H1 (cell line): ENCODE measurements at regions not wholly inside any gene's neighbourhood (a gene's known extent, or its start where the extent isn't known, plus 50 kb on each side); places are given as distances from the start of the nearest gene placed in this dataset.

ENCODE experiments used
- EGR1 ChIP-seq: IDR thresholded peaks from 2 replicates; pipeline ENCODE4 v1.6.1; 2011; ENCODE audit warnings: low read depth, low read length, borderline replicate concordance
- EZH2 ChIP-seq: fragments of 200-600 bp; sonication (generic); IDR thresholded peaks from 2 replicates; pipeline ENCODE4 v1.7.1; 2012; ENCODE audit warnings: low read depth, mild to moderate bottlenecking, moderate library complexity, low read length, inconsistent platforms; ENCODE audit not compliant: severe bottlenecking

DNA sequence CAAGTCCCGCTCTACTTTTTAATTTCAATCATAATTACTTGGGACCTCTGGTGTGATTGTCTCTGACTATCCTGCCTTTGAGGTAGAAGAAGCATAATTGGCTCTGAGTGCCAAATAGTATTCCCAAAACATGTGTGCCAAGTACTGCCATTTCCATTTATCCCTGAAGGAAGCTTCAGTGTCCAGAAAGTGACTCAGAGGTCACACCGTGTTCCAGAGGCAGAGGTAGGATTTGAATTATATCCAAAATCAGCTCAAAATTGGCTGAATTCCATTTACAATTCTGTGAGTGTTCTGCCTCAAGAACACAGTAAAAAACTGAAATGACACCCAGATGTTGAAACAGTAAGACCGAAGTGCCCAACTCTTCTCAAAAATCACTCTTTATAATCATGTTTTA, 255.3 kb downstream of the RSL24D1 start:
- TF ChIP-seq EGR1 = no peak
- no peak for TF ChIP-seq EZH2
